ENCODE measurements at regions not wholly inside any gene's neighbourhood (a gene's known extent, or its start where the extent isn't known, plus 50 kb on each side); places are given as distances from the start of the nearest gene placed in this dataset.

GRCh38 chr3:153456833-153457545, 295.0 kb downstream of the RAP2B start:
- TF ChIP-seq POLR2A (IDR thresholded peaks at IDR 0.05): no peak
- TF ChIP-seq CTCF (IDR thresholded peaks at IDR 0.05): no peak
- no peak for TF ChIP-seq POLR2AphosphoS5 (IDR thresholded peaks at IDR 0.05)

Data from suprapubic skin (tissue), 4 donors.